GM21360 (cell line): ENCODE measurements at regions not wholly inside any gene's neighbourhood (a gene's known extent, or its start where the extent isn't known, plus 50 kb on each side); places are given as distances from the start of the nearest gene placed in this dataset.

Experiments
- ATAC-seq: cut with Tn5 transposase; IDR thresholded peaks from one replicate; pipeline ENCODE4 v1.9.1; 2021; ENCODE audit warnings: mild to moderate bottlenecking, moderate library complexity; ENCODE audit not compliant: unreplicated experiment

GRCh38 chr6:74785236-74785635 lies 420.6 kb downstream of the COL12A1 start:
- ATAC-seq = no peak

GRCh38 chr6:74782346-74782745 lies 423.5 kb downstream of the COL12A1 start:
- no peak for ATAC-seq

- ATAC-seq = no peak
These were observed 425.0 kb downstream of the COL12A1 start for GRCh38 chr6:74780831-74781230.

GRCh38 chr6:74768738-74769137 lies 437.1 kb downstream of the COL12A1 start:
- no peak for ATAC-seq

- no peak for ATAC-seq
These were observed 437.7 kb downstream of the COL12A1 start for GRCh38 chr6:74768120-74768519.

GRCh38 chr6:74765486-74765885 lies 440.4 kb downstream of the COL12A1 start:
- ATAC-seq = no peak

GRCh38 chr6:74764486-74764885 lies 441.4 kb downstream of the COL12A1 start:
- no peak for ATAC-seq

- ATAC-seq = no peak
These were observed 443.0 kb downstream of the COL12A1 start for GRCh38 chr6:74762841-74763240.

GRCh38 chr6:74757813-74758212 lies 448.0 kb downstream of the COL12A1 start:
- no peak for ATAC-seq

GRCh38 chr6:74756923-74757322 lies 448.9 kb downstream of the COL12A1 start:
- no peak for ATAC-seq

GRCh38 chr6:74755778-74756177 lies 450.1 kb downstream of the COL12A1 start:
- ATAC-seq = no peak

- no peak for ATAC-seq
These were observed 450.7 kb downstream of the COL12A1 start for GRCh38 chr6:74755196-74755595.

GRCh38 chr6:74753883-74754600 lies 451.8 kb downstream of the COL12A1 start:
- no peak for ATAC-seq

GRCh38 chr6:74752303-74752702 lies 453.6 kb downstream of the COL12A1 start:
- ATAC-seq = no peak

GRCh38 chr6:74750826-74751225 lies 455.0 kb downstream of the COL12A1 start:
- ATAC-seq = no peak

- ATAC-seq = no peak
These were observed 456.4 kb downstream of the COL12A1 start for GRCh38 chr6:74749211-74750147.

- ATAC-seq = no peak
These were observed 460.2 kb downstream of the COL12A1 start for GRCh38 chr6:74745670-74746069.

GRCh38 chr6:74742793-74743508 lies 462.9 kb downstream of the COL12A1 start:
- ATAC-seq = peak; percentile 54

GRCh38 chr6:74741646-74742045 lies 464.2 kb downstream of the COL12A1 start:
- no peak for ATAC-seq

GRCh38 chr6:74735304-74735703 lies 470.5 kb downstream of the COL12A1 start:
- no peak for ATAC-seq

GRCh38 chr6:74734901-74735300 lies 471.0 kb downstream of the COL12A1 start:
- ATAC-seq = no peak
